Osteocyte (in vitro differentiated cells): ENCODE measurements at regions not wholly inside any gene's neighbourhood (a gene's known extent, or its start where the extent isn't known, plus 50 kb on each side); places are given as distances from the start of the nearest gene placed in this dataset.

ENCODE experiments used
- DNase-seq: peaks from one replicate; pipeline ENCODE4 v3.0.0; 2021; ENCODE audit warnings: mixed read lengths; ENCODE audit not compliant: unreplicated experiment; ENCODE audit errors: extremely low spot score
- H3K27ac Mint-ChIP-seq: one replicate; pipeline ENCODE4 v1.8.0; 2021; ENCODE audit warnings: mild to moderate bottlenecking, mixed read lengths; ENCODE audit not compliant: unreplicated experiment
- H3K27me3 Mint-ChIP-seq: one replicate; pipeline ENCODE4 v1.8.0; 2021; ENCODE audit warnings: mixed read lengths; ENCODE audit not compliant: unreplicated experiment
- H3K36me3 Mint-ChIP-seq: one replicate; pipeline ENCODE4 v1.8.0; 2021; ENCODE audit warnings: mixed read lengths; ENCODE audit not compliant: unreplicated experiment
- H3K4me1 Mint-ChIP-seq: one replicate; pipeline ENCODE4 v1.8.0; 2021; ENCODE audit warnings: mixed read lengths; ENCODE audit not compliant: unreplicated experiment
- H3K4me3 Mint-ChIP-seq: one replicate; pipeline ENCODE4 v1.8.0; 2021; ENCODE audit warnings: mild to moderate bottlenecking, moderate library complexity, mixed read lengths; ENCODE audit not compliant: unreplicated experiment
- H3K9me3 Mint-ChIP-seq: one replicate; pipeline ENCODE4 v1.8.0; 2021; ENCODE audit warnings: mixed read lengths; ENCODE audit not compliant: unreplicated experiment
- TF ChIP-seq, protein P1 (sequence below): fragments of 200-600 bp; sonication (generic); IDR thresholded peaks from 2 replicates; pipeline ENCODE4 v1.5.0; 2021; ENCODE audit warnings: antibody characterized with exemption, mild to moderate bottlenecking, moderate library complexity

DNA sequence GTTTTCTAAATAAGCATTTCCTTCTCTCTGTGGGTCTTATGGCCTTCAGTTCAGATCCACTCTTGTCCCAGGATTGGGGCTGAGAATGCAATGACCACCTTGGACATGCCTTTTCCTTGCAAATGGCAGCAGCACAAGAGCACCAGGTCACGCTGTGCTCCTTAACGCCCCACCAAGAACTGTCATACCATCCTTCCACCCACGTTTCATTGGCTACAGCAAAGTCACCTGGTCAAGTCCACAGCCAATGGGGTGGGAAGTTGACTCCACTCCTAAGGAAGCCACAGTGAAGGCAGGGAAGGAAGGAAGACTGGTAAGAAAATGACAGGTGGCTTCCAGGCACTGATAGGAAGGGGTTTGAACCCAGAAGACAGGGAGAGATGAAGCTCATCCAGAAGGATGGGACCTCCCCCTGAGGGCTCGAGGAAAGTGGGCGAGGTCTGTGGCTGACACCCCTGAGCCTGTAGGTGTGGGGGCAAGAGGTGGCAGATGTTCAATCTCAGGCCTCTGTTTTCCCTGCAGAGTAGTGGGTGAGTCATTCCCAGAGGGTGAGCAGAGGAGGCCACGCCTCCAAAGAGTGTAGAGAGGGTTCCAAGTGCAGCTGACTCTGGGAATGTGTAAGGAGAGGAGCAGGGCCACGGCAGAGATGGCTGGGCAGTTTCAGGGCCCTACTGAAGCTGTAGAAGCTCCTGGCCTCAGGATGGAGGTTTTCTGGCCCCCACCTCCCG lies 113.5 kb upstream of the VRK1 start:
- H3K36me3 Mint-ChIP-seq = no peaks in the 10 kb centered on the region
- DNase-seq = no peak
- no peak overlapping the region for H3K27ac Mint-ChIP-seq
- TF ChIP-seq, protein P1, sequence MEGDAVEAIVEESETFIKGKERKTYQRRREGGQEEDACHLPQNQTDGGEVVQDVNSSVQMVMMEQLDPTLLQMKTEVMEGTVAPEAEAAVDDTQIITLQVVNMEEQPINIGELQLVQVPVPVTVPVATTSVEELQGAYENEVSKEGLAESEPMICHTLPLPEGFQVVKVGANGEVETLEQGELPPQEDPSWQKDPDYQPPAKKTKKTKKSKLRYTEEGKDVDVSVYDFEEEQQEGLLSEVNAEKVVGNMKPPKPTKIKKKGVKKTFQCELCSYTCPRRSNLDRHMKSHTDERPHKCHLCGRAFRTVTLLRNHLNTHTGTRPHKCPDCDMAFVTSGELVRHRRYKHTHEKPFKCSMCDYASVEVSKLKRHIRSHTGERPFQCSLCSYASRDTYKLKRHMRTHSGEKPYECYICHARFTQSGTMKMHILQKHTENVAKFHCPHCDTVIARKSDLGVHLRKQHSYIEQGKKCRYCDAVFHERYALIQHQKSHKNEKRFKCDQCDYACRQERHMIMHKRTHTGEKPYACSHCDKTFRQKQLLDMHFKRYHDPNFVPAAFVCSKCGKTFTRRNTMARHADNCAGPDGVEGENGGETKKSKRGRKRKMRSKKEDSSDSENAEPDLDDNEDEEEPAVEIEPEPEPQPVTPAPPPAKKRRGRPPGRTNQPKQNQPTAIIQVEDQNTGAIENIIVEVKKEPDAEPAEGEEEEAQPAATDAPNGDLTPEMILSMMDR = no peak
- no peaks in the 10 kb centered on the region for H3K27me3 Mint-ChIP-seq
- no peaks in the 10 kb centered on the region for H3K9me3 Mint-ChIP-seq
- H3K4me1 Mint-ChIP-seq = no peaks in the 10 kb centered on the region
- H3K4me3 Mint-ChIP-seq = no peak overlapping the region

DNA sequence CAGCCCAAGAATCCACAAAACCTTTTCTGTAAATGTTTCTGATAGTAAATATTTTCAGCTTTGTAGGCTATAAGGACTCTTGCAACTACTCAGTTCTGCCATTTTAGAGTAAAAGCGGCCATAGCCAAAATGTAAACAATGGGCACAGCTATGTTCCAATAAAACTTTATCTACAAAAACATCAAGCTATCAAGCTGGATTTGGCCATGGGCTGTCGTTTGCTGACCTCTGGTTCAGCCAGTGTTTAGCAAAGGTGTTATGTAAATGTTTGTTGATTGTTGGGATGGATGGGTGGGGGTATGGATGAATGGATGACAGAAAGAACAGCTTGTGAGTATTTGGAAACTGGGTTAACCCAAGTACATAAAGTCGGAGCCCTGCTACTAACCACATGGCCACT lies 111.1 kb upstream of the VRK1 start:
- no peaks in the 10 kb centered on the region for H3K27me3 Mint-ChIP-seq
- DNase-seq = no peak
- H3K27ac Mint-ChIP-seq = no peak overlapping the region
- no peaks in the 10 kb centered on the region for H3K4me1 Mint-ChIP-seq
- no peak overlapping the region for H3K4me3 Mint-ChIP-seq
- H3K36me3 Mint-ChIP-seq = no peaks in the 10 kb centered on the region
- TF ChIP-seq, protein P1 = no peak
- no peaks in the 10 kb centered on the region for H3K9me3 Mint-ChIP-seq

GRCh38 chr14:96688629-96689028 lies 108.6 kb upstream of the VRK1 start:
- H3K27me3 Mint-ChIP-seq = no peaks in the 10 kb centered on the region
- TF ChIP-seq, protein P1 = no peak
- no peak overlapping the region for H3K4me3 Mint-ChIP-seq
- no peak overlapping the region for H3K27ac Mint-ChIP-seq
- no peaks in the 10 kb centered on the region for H3K9me3 Mint-ChIP-seq
- no peak for DNase-seq
- H3K36me3 Mint-ChIP-seq = no peaks in the 10 kb centered on the region
- no peaks in the 10 kb centered on the region for H3K4me1 Mint-ChIP-seq

- no peak overlapping the region for H3K4me3 Mint-ChIP-seq
- H3K36me3 Mint-ChIP-seq = no peaks in the 10 kb centered on the region
- H3K9me3 Mint-ChIP-seq = no peaks in the 10 kb centered on the region
- no peak for DNase-seq
- H3K27ac Mint-ChIP-seq = no peak overlapping the region
- no peaks in the 10 kb centered on the region for H3K27me3 Mint-ChIP-seq
- TF ChIP-seq, protein P1 = no peak
- H3K4me1 Mint-ChIP-seq = no peaks in the 10 kb centered on the region
Observed at GRCh38 chr14:96690713-96691383, 106.3 kb upstream of the VRK1 start.

DNA sequence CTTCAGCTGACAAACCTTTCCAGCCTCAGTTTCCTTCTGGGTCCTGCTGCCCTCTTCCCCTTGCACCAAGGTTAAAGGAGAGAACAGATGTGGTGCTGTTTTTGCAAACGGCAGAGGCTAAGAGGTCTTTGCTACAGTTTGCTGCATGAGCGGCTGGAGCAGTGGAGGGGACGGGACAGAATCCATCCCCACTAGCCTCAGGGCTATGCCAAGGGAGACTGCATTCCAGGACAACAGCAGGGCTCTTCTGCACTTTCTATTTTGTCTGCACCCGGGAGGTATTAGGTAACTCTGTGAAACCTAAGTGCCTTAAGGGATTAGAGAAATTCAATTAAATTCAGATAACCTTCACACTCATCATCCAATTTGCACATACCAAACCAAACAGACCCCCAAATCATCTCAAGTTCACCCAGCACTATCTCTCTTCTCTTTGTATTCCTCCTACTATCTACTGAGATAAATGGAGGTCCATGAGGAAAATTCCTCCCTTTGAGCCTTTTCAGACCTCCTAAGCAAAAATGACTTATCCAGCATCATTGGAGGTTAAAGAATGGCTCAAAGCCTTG lies 103.8 kb upstream of the VRK1 start:
- Mint-ChIP-seq H3K27ac (no peak overlapping the region), H3K36me3 (no peaks in the 10 kb centered on the region), H3K27me3 (no peaks in the 10 kb centered on the region)

More for the DNA sequence above, 103.8 kb upstream of the VRK1 start:
- TF ChIP-seq, protein P1 = no peak
- no peak overlapping the region for H3K4me3 Mint-ChIP-seq
- no peaks in the 10 kb centered on the region for H3K9me3 Mint-ChIP-seq
- DNase-seq = no peak
- no peaks in the 10 kb centered on the region for H3K4me1 Mint-ChIP-seq
